GM12891 (cell line): ENCODE measurements at regions not wholly inside any gene's neighbourhood (a gene's known extent, or its start where the extent isn't known, plus 50 kb on each side); places are given as distances from the start of the nearest gene placed in this dataset.

Experiments
- PAX5 ChIP-seq: IDR thresholded peaks from 2 replicates; pipeline ENCODE4 v1.6.1; 2011; ENCODE audit warnings: low read length, moderate library complexity, mild to moderate bottlenecking; ENCODE audit not compliant: insufficient read depth, severe bottlenecking
- POLR2A ChIP-seq: IDR thresholded peaks from 2 replicates; pipeline ENCODE4 v1.6.1; 2011; ENCODE audit warnings: low read depth, low read length, control low read depth
- POLR2AphosphoS5 ChIP-seq: IDR thresholded peaks from 2 replicates; pipeline ENCODE4 v1.6.1; 2011; ENCODE audit warnings: low read depth, low read length, control low read depth
- POU2F2 ChIP-seq: IDR thresholded peaks from 2 replicates; pipeline ENCODE4 v1.6.1; 2011; ENCODE audit warnings: low read depth, mild to moderate bottlenecking, control low read depth, low read length, moderate library complexity

- no peak for TF ChIP-seq POLR2A
- TF ChIP-seq PAX5, result no peak
- no peak for TF ChIP-seq POLR2AphosphoS5
- TF ChIP-seq POU2F2, result no peak
Measured at GRCh38 chr1:221608835-221609320, 133.0 kb downstream of the DUSP10 start.
